GM23338 (cell line): ENCODE measurements at regions not wholly inside any gene's neighbourhood (a gene's known extent, or its start where the extent isn't known, plus 50 kb on each side); places are given as distances from the start of the nearest gene placed in this dataset.

Experiments
- CREB1 ChIP-seq: fragments of 250-450 bp; sonication (Bioruptor Pico); IDR thresholded peaks from 2 replicates; pipeline ENCODE4 v1.5.0; 2020; ENCODE audit warnings: low read depth, mild to moderate bottlenecking, moderate library complexity
- CTCF ChIP-seq, 2 experiments: fragments of 200-600 bp in 1 of 2; sonication (generic) in 1 of 2; conservative IDR thresholded peaks; 2 replicates each; pipeline versions ENCODE4 v1.5.1 to v1.6.1; 2016 to 2017; ENCODE audit warnings: antibody characterized with exemption in 2 of 2, low read depth in 2 of 2, mild to moderate bottlenecking in 2 of 2, moderate library complexity in 1 of 2
- EZH2phosphoT487 ChIP-seq: fragments of 200-600 bp; sonication (generic); IDR thresholded peaks from one replicate; pipeline ENCODE4 v1.8.1; 2018; ENCODE audit warnings: antibody characterized with exemption; ENCODE audit not compliant: unreplicated experiment
- TF ChIP-seq, protein P1 (sequence below): IDR thresholded peaks from one replicate; pipeline ENCODE4 v1.6.1; 2018; ENCODE audit warnings: antibody characterized with exemption; ENCODE audit not compliant: unreplicated experiment

- TF ChIP-seq CTCF (conservative IDR thresholded peaks at IDR 0.05; ENCODE audit: low read depth in 2 of 2) = no peak
- TF ChIP-seq, protein P1, sequence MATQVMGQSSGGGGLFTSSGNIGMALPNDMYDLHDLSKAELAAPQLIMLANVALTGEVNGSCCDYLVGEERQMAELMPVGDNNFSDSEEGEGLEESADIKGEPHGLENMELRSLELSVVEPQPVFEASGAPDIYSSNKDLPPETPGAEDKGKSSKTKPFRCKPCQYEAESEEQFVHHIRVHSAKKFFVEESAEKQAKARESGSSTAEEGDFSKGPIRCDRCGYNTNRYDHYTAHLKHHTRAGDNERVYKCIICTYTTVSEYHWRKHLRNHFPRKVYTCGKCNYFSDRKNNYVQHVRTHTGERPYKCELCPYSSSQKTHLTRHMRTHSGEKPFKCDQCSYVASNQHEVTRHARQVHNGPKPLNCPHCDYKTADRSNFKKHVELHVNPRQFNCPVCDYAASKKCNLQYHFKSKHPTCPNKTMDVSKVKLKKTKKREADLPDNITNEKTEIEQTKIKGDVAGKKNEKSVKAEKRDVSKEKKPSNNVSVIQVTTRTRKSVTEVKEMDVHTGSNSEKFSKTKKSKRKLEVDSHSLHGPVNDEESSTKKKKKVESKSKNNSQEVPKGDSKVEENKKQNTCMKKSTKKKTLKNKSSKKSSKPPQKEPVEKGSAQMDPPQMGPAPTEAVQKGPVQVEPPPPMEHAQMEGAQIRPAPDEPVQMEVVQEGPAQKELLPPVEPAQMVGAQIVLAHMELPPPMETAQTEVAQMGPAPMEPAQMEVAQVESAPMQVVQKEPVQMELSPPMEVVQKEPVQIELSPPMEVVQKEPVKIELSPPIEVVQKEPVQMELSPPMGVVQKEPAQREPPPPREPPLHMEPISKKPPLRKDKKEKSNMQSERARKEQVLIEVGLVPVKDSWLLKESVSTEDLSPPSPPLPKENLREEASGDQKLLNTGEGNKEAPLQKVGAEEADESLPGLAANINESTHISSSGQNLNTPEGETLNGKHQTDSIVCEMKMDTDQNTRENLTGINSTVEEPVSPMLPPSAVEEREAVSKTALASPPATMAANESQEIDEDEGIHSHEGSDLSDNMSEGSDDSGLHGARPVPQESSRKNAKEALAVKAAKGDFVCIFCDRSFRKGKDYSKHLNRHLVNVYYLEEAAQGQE = no peak
- no peak for TF ChIP-seq EZH2phosphoT487
- TF ChIP-seq CREB1 (CRISPR knock-in tag) = no peak
Observed at GRCh38 chr1:235018161-235018560, 110.5 kb downstream of the TOMM20 start.
